ENCODE measurements at regions not wholly inside any gene's neighbourhood (a gene's known extent, or its start where the extent isn't known, plus 50 kb on each side); places are given as distances from the start of the nearest gene placed in this dataset.

DNA sequence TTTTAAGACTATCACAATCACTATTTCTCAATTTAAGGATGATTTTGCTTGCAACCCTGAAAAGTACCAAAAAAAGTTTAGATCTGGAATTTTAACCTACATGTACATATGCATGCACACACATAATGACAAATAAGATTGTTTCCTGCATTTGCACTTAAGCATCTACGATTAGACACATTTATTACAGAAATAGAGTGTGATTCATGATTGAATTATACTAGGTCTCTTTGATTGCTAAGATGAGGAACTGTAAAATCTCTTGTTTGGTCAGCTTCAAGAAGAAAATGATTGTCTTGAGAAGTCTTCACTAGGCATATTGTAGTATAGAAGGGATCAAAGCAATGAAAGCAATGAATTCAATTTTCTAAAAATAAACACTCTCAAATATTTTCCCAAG lies 185.9 kb upstream of the AGR3 start:
- no peaks in the 10 kb centered on the region for H3K36me3 ChIP-seq
- TF ChIP-seq POLR2A (IDR thresholded peaks at IDR 0.05) = no peak
- TF ChIP-seq POLR2AphosphoS5 (IDR thresholded peaks at IDR 0.05; ENCODE audit: insufficient read depth in 1 of 2, low read depth in 1 of 2) = no peak
- TF ChIP-seq, protein P1, sequence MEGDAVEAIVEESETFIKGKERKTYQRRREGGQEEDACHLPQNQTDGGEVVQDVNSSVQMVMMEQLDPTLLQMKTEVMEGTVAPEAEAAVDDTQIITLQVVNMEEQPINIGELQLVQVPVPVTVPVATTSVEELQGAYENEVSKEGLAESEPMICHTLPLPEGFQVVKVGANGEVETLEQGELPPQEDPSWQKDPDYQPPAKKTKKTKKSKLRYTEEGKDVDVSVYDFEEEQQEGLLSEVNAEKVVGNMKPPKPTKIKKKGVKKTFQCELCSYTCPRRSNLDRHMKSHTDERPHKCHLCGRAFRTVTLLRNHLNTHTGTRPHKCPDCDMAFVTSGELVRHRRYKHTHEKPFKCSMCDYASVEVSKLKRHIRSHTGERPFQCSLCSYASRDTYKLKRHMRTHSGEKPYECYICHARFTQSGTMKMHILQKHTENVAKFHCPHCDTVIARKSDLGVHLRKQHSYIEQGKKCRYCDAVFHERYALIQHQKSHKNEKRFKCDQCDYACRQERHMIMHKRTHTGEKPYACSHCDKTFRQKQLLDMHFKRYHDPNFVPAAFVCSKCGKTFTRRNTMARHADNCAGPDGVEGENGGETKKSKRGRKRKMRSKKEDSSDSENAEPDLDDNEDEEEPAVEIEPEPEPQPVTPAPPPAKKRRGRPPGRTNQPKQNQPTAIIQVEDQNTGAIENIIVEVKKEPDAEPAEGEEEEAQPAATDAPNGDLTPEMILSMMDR (IDR thresholded peaks at IDR 0.05) = no peak
- no peak overlapping the region for H3K27ac ChIP-seq
- DNase-seq (ENCODE audit: extremely low spot score in 2 of 2) = no peak
- H3K9me3 ChIP-seq = no peaks in the 10 kb centered on the region
- H3K4me3 ChIP-seq = no peak overlapping the region
- no peaks in the 10 kb centered on the region for H3K27me3 ChIP-seq
- no peaks in the 10 kb centered on the region for H3K4me1 ChIP-seq
- intact Hi-C loops (cut with DNase I) = no loop called here

DNA sequence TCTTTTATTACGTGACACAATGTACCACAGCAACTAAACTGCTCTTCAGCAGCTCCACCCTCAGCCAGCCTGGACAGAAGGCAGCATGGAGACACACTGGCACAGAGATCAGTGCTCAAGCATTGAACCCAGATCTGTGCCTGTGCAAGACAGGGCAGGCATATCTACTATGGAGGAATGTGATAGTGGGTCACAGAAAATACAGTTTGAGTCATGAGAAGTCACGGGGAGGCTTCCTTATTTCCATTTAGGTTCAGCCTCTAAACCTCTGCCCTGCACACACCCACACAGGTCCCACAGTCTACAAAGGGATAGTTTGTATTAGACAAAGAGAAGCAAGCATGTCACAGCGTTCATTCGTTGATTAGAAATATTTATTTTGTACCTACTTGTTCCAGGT lies 187.4 kb upstream of the AGR3 start:
- H3K4me1 ChIP-seq = no peaks in the 10 kb centered on the region
- H3K27ac ChIP-seq = no peak overlapping the region
- intact Hi-C loops (cut with DNase I) = no loop called here
- no peak for DNase-seq (ENCODE audit: extremely low spot score in 2 of 2)
- H3K36me3 ChIP-seq = no peaks in the 10 kb centered on the region
- H3K4me3 ChIP-seq = no peak overlapping the region
- H3K9me3 ChIP-seq = no peaks in the 10 kb centered on the region
- H3K27me3 ChIP-seq = no peaks in the 10 kb centered on the region
- TF ChIP-seq POLR2A (IDR thresholded peaks at IDR 0.05) (no peak), POLR2AphosphoS5 (IDR thresholded peaks at IDR 0.05; ENCODE audit: insufficient read depth in 1 of 2, low read depth in 1 of 2) (peak in 1 of 2 donors; percentile 55)
- TF ChIP-seq, protein P1 (IDR thresholded peaks at IDR 0.05) = no peak

DNA sequence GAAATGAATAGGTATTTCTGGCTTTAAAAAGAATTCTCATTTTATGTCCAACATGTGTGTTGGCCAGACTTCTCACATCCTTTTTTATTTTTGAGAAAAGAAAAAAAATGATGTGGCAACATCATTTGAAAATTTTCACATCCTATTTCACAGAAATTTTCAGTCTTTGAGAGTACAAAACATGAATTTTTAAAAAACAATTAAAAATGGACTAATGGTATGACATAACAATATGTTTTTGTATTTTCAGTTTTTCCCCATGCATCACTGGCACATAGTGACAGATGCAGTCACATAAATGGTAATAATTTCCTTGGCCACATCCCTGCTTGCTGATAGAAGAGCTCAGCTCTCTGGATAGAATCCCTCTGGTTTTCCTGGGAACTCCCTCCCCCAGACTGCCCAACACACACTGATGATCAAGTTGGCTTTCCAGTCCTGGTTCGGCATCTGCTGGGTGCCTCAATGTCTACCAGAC lies 188.5 kb upstream of the AGR3 start:
- no peaks in the 10 kb centered on the region for H3K27me3 ChIP-seq
- no peak for TF ChIP-seq POLR2AphosphoS5 (IDR thresholded peaks at IDR 0.05; ENCODE audit: insufficient read depth in 1 of 2, low read depth in 1 of 2)
- no peak for TF ChIP-seq POLR2A (IDR thresholded peaks at IDR 0.05)
- TF ChIP-seq, protein P1 (IDR thresholded peaks at IDR 0.05) = no peak
- H3K27ac ChIP-seq = no peak overlapping the region
- H3K4me3 ChIP-seq = no peak overlapping the region
- no peaks in the 10 kb centered on the region for H3K36me3 ChIP-seq
- DNase-seq (ENCODE audit: extremely low spot score in 2 of 2) = no peak
- no peaks in the 10 kb centered on the region for H3K9me3 ChIP-seq
- intact Hi-C loops (cut with DNase I) = no loop called here
- no peaks in the 10 kb centered on the region for H3K4me1 ChIP-seq

DNA sequence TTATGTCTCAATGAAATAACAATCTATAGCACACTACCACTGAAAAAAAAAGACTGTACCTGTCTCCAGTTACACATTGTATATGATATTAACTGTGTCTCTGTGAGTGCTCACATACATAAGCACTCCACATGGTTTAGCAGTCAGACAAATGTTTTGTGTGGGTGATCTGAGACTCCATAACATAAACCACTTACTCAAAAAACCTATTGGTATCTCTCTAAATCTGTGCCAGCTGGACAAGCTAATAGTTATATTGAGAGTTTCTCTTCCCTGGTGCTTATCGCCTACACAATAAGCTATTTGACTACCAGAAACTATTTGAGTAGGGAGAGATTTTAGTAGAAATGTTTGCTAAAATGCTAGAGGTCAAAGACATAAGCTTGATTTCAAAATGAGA lies 190.1 kb upstream of the AGR3 start:
- Histone ChIP-seq H3K27me3 (no peaks in the 10 kb centered on the region), H3K4me3 (no peak overlapping the region), H3K4me1 (no peaks in the 10 kb centered on the region), H3K9me3 (no peaks in the 10 kb centered on the region), H3K36me3 (no peaks in the 10 kb centered on the region), H3K27ac (no peak overlapping the region)
- DNase-seq (ENCODE audit: extremely low spot score in 2 of 2) = no peak
- intact Hi-C loops (cut with DNase I) = no loop called here
- TF ChIP-seq, protein P1 (IDR thresholded peaks at IDR 0.05) = no peak
- TF ChIP-seq POLR2A (IDR thresholded peaks at IDR 0.05) (no peak), POLR2AphosphoS5 (IDR thresholded peaks at IDR 0.05; ENCODE audit: insufficient read depth in 1 of 2, low read depth in 1 of 2) (no peak)

DNA sequence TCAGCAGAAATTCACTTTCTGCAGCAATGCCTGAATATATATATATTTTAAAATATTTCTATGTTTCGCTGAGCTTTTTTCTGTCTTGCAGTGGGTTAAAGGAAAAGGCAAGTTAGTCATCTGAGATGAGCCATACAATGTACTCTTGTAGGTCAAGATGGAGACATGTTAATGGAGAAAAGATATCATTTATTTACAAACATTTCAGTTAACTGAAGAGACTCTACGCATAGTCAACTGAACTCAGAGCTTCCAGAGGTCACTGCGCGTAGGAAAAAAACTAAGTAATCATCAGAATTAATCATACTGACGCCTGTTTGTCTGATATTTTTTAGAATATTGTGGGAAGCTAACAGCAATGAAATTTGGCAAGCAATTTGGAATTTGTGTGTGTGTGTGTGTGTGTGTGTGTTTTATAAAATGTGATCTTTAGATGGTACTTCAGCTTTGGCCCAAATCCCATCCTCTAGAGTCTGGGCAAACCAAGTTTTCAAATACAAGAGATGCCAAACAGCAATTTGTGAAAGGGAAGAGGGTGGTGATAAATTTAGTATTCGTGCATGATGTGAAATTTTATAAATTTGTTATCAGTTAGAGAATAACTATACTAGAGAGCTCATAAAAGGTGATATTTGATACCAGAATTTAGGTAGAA lies 193.9 kb upstream of the AGR3 start:
- Histone ChIP-seq H3K27ac (no peak overlapping the region), H3K27me3 (no peaks in the 10 kb centered on the region), H3K4me1 (no peaks in the 10 kb centered on the region), H3K9me3 (no peaks in the 10 kb centered on the region), H3K4me3 (no peak overlapping the region), H3K36me3 (no peaks in the 10 kb centered on the region)
- intact Hi-C loops (cut with DNase I) = no loop called here
- DNase-seq (ENCODE audit: extremely low spot score in 2 of 2) = no peak
- TF ChIP-seq POLR2A (IDR thresholded peaks at IDR 0.05) (no peak), POLR2AphosphoS5 (IDR thresholded peaks at IDR 0.05; ENCODE audit: insufficient read depth in 1 of 2, low read depth in 1 of 2) (no peak)
- TF ChIP-seq, protein P1 (IDR thresholded peaks at IDR 0.05) = no peak

Data from vagina (tissue), 2 donors.